HL-60 (cell line): ENCODE measurements at regions not wholly inside any gene's neighbourhood (a gene's known extent, or its start where the extent isn't known, plus 50 kb on each side); places are given as distances from the start of the nearest gene placed in this dataset.

ENCODE experiments used
- DNase-seq, 2 experiments: peaks; one replicate each; pipeline ENCODE4 v3.0.0-alpha.2; 2010 to 2020; ENCODE audit warnings: low read depth in 1 of 2, low spot score in 1 of 2
- H3K27ac ChIP-seq: fragments of 250-450 bp; sonication (Bioruptor Pico); replicated peaks from 2 replicates; pipeline ENCODE4 v1.5.1; 2020; ENCODE audit warnings: mild to moderate bottlenecking, moderate library complexity
- H3K27me3 ChIP-seq: fragments of 250-450 bp; sonication (Bioruptor Pico); 2 replicates; pipeline ENCODE4 v1.5.1; 2021; ENCODE audit warnings: mild to moderate bottlenecking, moderate library complexity; ENCODE audit not compliant: insufficient read depth, poor library complexity, severe bottlenecking
- H3K4me3 ChIP-seq: replicated peaks from 2 replicates; pipeline ENCODE4 v1.5.1; 2011; ENCODE audit warnings: mild to moderate bottlenecking, control low read depth, low read length; ENCODE audit not compliant: insufficient read depth
- GABPA ChIP-seq: IDR thresholded peaks from 2 replicates; pipeline ENCODE4 v1.6.1; 2012; ENCODE audit warnings: low read depth
- POLR2AphosphoS5 ChIP-seq: IDR thresholded peaks from 2 replicates; pipeline ENCODE4 v1.6.1; 2012; ENCODE audit warnings: low read depth
- SPI1 ChIP-seq: IDR thresholded peaks from 2 replicates; pipeline ENCODE4 v1.6.1; 2012; ENCODE audit warnings: low read depth, mild to moderate bottlenecking, borderline replicate concordance
- TF ChIP-seq, protein P1 (sequence below): IDR thresholded peaks from 2 replicates; pipeline ENCODE4 v1.6.1; 2012; ENCODE audit warnings: low read depth; ENCODE audit not compliant: insufficient replicate concordance
- TF ChIP-seq, protein P2 (sequence below): IDR thresholded peaks from one replicate; pipeline ENCODE4 v1.5.1; 2011; ENCODE audit warnings: low read length, control low read depth, inconsistent platforms; ENCODE audit not compliant: insufficient read depth

DNA sequence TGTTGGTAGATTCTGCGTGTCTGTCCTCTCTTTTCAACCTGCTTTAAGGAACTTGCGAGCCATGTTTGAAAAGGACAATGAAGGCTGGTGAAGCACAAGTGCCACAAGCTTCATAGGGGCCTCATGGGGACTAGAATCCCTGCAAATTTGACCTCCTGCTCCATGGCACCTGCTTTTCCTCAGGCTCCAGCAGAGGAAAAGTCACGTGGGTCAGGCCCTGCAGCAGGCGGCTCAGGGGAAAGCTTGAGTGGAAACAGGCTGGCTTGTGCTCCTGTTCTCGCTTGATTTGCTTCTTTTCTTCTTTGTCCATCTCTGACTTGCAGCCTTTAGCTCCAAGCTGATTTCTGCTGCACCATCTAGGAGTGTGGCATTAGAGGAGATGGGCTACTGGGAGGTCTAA lies 187.6 kb upstream of the MAST4 start:
- Histone ChIP-seq H3K4me3 (no peak overlapping the region), H3K27ac (no peak overlapping the region), H3K27me3 (no peaks in the 10 kb centered on the region)
- no peak for DNase-seq
- TF ChIP-seq, protein P1, sequence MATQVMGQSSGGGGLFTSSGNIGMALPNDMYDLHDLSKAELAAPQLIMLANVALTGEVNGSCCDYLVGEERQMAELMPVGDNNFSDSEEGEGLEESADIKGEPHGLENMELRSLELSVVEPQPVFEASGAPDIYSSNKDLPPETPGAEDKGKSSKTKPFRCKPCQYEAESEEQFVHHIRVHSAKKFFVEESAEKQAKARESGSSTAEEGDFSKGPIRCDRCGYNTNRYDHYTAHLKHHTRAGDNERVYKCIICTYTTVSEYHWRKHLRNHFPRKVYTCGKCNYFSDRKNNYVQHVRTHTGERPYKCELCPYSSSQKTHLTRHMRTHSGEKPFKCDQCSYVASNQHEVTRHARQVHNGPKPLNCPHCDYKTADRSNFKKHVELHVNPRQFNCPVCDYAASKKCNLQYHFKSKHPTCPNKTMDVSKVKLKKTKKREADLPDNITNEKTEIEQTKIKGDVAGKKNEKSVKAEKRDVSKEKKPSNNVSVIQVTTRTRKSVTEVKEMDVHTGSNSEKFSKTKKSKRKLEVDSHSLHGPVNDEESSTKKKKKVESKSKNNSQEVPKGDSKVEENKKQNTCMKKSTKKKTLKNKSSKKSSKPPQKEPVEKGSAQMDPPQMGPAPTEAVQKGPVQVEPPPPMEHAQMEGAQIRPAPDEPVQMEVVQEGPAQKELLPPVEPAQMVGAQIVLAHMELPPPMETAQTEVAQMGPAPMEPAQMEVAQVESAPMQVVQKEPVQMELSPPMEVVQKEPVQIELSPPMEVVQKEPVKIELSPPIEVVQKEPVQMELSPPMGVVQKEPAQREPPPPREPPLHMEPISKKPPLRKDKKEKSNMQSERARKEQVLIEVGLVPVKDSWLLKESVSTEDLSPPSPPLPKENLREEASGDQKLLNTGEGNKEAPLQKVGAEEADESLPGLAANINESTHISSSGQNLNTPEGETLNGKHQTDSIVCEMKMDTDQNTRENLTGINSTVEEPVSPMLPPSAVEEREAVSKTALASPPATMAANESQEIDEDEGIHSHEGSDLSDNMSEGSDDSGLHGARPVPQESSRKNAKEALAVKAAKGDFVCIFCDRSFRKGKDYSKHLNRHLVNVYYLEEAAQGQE: no peak
- TF ChIP-seq GABPA (no peak), SPI1 (no peak), POLR2AphosphoS5 (no peak)
- TF ChIP-seq, protein P2, sequence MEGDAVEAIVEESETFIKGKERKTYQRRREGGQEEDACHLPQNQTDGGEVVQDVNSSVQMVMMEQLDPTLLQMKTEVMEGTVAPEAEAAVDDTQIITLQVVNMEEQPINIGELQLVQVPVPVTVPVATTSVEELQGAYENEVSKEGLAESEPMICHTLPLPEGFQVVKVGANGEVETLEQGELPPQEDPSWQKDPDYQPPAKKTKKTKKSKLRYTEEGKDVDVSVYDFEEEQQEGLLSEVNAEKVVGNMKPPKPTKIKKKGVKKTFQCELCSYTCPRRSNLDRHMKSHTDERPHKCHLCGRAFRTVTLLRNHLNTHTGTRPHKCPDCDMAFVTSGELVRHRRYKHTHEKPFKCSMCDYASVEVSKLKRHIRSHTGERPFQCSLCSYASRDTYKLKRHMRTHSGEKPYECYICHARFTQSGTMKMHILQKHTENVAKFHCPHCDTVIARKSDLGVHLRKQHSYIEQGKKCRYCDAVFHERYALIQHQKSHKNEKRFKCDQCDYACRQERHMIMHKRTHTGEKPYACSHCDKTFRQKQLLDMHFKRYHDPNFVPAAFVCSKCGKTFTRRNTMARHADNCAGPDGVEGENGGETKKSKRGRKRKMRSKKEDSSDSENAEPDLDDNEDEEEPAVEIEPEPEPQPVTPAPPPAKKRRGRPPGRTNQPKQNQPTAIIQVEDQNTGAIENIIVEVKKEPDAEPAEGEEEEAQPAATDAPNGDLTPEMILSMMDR: no peak

DNA sequence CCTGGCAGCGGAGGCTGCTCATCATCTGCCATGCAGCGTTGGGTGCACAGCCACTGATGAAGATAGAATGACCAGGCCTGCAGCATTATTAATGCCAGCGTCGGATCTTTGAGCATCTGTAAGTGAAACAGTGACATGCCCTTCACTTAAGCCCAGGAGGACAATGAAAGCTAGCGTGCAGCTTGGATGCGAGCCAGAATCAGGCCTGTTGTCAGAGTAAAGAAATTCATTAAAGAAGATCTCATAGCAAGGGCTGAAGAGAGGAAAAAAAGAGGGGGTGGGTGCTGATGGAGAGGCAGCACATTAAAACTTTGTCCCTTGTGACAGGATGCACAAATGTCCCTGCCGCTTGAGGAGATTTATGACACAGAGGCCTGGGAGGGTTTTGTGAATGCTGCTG lies 186.1 kb upstream of the MAST4 start:
- TF ChIP-seq GABPA (no peak), SPI1 (no peak), POLR2AphosphoS5 (no peak)
- TF ChIP-seq, protein P1: no peak
- TF ChIP-seq, protein P2: no peak
- DNase-seq: no peak
- Histone ChIP-seq H3K4me3 (no peak overlapping the region), H3K27ac (no peak overlapping the region), H3K27me3 (no peaks in the 10 kb centered on the region)

DNA sequence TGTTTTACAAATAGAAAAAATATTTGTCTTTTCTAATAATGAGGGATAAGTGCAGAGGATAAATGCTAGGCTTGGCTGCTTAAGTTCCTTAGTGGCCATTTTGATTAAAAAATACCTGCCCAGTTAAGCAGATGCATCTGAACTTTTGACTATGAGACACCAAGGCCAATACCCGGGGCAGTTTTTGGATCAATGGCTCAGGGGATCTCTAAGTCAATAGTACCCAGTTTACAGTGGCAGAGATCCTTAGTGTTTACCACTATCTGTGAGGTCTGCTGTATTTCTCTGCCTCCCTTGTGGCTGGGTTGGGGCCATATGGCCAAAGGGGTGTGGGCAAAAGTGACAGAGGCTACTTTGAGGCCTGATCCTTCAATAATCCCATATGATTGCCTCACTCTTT lies 184.5 kb upstream of the MAST4 start:
- H3K27ac ChIP-seq: no peak overlapping the region
- DNase-seq: no peak
- TF ChIP-seq, protein P1: no peak
- TF ChIP-seq GABPA: no peak
- TF ChIP-seq, protein P2: no peak
- no peak for TF ChIP-seq POLR2AphosphoS5
- H3K27me3 ChIP-seq: no peaks in the 10 kb centered on the region
- H3K4me3 ChIP-seq: no peak overlapping the region
